Activated naive CD4-positive, alpha-beta T cell (primary cell): ENCODE measurements at regions not wholly inside any gene's neighbourhood (a gene's known extent, or its start where the extent isn't known, plus 50 kb on each side); places are given as distances from the start of the nearest gene placed in this dataset.
"Not testable (repeated sequence)": the region's sequence is repeated elsewhere in the genome, so short reads cannot be mapped to it uniquely, and the experiment has no call there.

Experiments used
- DNase-seq, 4 experiments: peaks; one replicate each; lab custom pipeline; 2025; lab: John Stamatoyannopoulos, UW

DNA sequence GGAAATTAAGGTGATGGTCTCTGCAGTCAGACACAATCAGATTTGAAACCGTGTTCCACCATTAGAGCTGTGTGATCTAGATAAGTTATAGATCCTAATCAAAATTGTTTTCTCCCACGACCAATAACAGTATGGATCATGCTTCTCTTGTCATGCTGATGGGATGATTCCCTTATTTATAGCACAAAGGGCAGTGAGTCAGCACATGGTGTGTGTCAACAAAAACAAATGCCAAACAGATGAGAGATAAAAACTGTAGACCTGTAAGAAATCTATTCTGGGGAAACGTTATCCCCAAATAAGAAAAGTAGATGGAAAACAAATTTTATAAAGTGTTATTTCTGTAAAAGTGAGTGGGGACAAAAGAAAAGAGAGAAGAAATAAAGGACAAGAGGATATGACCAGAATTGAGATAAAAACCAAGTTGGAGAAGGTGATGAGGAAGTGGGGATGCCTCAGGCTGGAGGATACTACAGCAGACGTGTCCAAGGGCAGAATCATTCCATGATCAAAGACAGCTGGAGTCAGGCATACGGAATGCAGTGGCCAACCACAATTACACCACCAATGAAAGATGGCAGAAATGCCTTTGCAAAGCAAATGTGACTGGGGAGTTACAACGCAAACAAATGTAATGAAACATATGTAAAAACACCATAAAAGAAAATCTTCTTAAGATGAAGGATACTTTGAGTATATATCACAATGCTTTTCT, 377.8 kb upstream of the PRKX start:
- no peak for DNase-seq

DNA sequence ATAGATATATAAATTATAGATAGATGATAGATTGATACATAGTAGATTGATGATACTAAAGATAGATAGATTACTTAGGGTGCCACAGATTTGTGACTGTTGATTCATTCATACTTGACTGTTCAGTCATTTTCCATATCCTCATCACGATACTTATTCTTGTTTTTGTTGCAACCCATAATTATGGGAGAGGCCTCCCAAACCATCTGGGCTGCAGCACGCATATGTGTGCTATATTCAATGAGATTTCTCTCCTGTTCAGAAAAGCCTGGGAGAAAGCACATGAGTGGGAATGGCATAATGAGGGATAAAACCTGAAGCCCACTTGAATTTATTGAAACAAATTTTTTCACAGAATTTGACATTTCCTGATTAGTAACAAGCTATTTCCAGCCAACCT, 346.4 kb upstream of the PRKX start:
- no peak for DNase-seq

DNA sequence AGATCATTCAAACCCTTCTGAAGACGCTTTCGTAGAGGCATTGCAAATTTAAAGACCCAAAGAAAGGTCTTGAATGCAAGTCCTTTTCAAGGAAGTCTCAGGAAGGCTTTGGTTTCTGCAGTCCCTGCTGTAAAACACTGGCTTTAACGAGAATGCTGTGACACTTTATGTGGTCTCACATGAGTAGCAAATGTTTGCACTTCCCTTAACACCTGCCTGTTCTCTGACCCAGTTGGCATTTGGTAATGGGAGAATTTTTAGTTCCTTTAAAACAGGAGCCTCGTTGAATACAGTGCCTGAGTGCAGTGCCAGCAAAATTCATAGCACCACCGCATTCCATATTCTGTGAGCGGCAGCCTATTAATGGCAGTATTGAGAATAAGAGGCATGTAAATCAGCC, 330.5 kb upstream of the PRKX start:
- DNase-seq: no peak

DNA sequence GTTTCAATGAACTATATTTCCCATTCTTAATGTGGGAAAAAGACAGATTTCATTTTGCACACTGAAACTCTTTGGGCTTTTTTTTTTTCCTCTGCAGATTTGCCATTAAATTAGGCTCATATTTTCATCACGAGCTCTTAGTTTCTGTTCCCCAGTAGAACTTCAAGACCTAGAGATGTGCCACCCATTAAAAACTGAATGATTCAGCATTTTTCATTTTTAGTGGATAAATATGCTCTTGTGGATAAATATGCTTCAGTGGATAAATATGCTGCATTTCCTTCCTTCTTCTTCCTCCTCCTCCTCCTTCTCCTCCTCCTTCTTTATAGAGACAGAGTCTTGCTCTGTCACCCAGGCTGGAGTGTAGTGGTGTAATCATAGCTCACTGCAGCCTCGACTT, 322.4 kb upstream of the PRKX start:
- DNase-seq: no peak

DNA sequence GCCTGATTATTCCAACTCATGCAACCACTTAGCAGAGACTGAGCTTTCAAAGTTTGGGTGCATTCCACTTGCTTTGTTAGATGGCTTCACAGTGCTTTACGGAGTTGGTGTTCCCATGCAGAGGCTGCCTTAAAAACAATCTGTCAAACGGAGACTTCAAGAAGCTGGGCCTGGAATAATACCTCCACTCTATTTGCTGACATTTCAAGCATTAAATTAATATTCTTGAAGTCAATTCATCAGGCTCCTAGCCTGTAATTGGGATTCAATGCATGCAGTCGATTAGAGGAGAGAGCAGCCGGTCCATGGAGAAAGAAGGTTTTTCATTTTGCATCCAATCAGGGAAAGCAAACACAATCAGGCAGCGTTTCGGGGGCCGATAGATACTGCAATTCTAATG, 314.7 kb upstream of the PRKX start:
- DNase-seq: no peak

DNA sequence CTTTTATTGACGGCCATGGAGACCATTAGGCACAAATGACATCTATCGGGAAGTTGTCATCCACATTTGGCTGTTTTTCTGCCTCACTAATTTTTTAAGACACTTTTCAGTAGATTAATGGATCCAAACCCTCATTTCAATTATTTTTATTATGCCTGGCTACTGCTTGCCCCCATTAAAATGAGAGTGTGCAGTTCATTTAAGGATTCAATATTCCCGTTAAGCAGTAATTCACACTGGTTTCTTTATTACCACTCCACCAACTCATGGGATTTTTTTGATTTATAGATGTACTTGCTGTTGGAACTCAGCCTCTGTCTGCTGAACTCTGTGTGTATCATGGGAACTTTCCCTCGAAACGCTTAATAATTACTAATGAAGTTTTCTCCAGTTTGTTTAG, 291.8 kb upstream of the PRKX start:
- no peak for DNase-seq

DNA sequence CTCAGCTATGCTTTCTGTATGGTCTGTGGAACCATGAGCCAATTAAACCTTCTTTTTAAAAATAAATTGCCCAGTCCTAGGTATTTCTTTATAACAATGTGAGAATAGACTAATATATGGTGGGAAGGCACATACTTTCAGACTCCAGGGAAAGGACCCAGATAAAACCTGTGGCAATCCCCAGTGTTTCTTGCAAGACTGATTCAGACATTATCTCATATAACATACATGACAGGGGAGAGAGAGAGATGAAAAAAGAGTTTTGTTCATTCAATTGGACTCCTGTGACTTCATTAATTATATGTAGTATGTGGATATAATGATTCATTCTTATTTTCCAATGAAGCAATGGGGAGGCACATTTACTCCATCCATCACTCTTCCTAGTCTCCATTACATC, 291.4 kb upstream of the PRKX start:
- no peak for DNase-seq

DNA sequence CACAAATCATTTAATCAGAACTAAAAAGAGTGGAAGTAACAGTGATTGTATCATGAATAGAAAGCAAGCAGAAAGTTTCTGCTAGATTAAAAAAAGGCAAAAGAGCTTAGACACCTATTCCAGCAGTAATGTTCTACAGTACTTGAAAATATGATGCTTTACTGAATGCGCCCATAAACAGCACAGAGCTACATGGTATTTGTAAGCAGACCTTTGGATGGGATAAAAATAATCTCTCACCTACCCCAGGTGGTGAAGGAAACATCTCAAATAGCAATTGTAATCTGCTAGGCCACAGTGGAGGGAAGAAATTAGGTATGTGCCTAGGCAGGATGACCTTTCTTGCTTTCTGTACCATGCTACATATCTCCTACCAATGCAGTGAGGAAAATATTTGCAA, 280.9 kb upstream of the PRKX start:
- no peak for DNase-seq

DNA sequence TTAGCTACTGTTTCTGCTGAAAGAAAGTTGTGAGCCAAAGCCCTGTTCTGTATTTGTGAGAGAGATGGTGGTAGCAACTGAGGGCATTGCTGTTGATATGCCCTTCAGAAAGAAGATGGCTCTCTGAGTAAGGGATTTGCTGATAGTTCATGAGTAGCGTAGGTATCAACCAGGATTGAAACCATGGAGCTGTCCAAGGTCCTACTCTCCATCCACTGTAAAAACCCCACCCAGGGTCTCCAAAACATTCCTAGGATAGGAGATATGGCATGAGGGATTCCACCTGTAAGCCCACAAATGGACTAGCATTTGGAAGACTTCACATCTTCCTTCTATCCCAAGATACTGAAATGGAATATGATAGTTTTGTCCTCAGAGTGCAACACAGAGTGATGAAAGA, 277.1 kb upstream of the PRKX start:
- DNase-seq: no peak

DNA sequence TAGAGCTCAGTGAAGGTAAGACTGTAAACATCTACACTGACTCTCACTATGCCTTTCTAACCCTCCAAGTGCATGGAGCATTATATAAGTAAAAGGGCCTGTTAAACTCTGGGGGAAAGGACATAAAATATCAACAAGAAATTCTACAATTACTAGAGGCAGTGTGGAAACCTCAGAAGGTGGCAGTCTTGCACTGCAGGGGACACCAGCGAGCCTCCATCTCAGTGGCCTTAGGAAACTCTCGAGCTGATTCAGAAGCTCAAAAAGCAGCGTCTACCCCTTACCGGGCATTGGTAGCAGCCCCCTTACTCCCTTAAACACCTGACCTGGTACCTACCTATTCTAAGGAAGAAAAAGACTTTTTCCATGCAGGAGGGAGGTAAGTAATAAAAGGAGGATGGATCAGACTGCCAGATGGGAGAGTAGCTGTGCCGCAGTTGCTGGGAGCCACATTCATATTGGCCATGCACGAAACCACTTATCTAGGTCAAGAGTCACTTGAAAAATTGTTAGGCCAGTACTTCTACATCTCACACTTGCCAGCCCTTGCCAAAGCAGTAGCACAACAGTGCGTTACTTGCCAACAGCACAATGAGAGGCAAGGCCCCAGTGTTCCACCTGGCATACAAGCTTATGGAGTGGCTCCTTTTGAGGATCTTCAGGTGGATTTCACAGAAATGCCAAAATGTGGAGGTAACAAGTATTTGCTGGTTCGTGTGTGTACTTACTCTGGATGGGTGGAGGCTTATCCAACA, 258.8 kb upstream of the PRKX start:
- not testable (repeated sequence) for DNase-seq

DNA sequence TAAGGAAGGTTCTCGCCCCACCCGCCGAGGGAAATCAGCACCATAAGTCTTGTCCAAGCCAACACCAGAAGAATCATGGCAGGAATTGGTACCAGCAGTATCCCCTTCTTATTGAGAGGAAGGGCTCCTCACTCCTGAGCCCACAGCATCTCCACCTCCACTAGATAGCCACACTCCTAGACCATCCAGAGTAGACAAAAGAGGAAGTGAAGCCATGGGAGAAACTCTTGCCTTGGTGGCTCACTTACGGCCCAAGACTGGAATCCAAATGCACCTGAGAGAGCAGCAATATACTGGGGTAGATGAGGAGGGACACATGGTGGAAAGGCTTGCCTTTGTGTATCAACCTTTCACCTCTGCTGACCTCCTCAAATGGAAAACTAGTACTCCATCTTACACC, 255.3 kb upstream of the PRKX start:
- no peak for DNase-seq

DNA sequence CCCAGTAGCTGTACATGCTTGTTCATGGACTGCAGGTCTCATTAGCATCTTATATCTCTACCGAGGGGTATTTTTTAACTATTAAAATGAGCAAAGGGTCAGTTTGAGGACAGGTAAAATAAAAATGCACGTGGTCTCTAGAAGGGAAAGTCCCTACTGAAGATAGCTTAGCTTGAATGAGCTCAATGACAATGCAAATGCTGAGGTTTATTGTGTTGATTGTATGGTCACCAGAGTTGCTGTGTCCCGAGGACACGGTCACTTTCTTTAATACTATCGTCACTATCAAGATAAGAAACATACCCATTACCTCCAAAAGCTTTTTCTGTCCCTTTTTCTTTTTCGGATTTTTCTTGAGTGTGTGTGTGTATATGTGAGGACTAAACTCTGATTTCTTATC, 250.5 kb upstream of the PRKX start:
- DNase-seq: no peak

DNA sequence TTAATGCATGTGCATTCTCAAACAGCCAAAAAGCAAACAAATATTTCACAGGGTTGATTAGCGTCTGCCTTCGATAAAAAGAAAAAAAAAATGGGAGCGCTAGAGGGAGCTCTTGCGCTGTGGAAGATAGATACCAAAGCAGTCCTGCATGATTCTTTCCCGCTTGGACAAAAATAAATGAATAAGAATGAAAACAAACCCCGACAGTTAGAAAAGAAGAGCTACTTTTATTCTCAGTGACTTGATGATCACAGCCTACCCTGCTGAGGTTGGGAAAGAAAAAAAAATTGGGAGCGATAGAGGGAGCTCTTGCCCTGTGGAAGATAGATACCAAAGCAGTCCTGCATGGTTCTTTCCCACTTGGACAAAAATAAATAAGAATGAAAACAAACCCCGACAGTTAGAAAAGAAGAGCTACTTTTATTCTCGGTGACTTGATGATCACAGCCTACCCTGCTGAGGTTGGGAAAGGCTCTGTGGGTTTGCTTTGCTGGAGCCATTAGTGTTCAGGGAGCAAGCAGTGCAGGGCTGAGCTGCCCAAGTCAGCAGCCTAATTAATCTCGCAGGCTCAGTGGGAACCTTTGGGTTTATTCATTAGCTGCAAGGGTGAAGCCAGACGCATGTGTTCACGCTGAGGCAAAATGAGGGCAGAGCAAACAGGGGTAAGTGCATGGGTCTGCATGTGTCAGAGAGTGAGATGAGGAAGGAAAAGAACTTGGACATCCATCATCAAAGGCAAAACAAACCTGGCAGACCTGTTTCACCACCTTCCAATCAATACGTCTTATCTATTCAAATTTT, 249.3 kb upstream of the PRKX start:
- DNase-seq: no peak

DNA sequence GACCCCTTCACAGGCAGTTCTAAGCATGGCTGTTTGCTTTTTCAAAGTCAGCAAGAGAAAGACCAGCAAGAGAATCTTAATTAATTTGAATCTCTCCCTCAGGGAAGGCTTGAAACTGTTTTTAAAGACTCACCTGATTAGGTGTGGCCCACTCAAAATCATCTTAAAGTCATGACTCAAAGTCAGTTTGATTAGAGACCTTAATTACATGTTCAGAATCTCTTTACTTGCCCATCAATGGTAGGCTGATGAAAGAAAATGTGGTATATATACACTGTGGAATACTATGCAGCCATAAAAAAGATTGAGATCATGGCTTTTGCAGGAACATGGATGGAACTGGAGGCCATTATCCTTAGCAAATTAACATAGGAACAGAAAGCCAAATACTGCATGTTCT, 247.5 kb upstream of the PRKX start:
- no peak for DNase-seq

DNA sequence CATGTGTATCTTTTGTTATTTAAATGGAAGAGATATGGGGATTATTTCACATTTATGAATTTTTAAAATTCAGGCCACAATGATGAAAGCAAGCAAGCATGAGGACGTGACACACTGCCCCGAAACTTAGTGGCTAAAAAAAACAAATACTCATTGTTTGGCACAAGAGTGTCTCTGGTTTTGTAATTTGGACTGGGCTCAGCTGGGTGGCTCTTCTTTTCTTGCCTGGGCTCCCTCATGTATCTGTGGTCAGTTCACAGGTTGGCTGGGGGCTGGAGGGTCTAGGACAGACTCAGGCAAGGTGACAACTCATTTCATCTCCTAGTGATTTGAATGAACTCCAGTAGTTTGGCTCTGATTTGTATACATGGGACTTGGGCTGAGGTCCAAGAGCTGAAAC, 238.4 kb upstream of the PRKX start:
- DNase-seq: no peak

DNA sequence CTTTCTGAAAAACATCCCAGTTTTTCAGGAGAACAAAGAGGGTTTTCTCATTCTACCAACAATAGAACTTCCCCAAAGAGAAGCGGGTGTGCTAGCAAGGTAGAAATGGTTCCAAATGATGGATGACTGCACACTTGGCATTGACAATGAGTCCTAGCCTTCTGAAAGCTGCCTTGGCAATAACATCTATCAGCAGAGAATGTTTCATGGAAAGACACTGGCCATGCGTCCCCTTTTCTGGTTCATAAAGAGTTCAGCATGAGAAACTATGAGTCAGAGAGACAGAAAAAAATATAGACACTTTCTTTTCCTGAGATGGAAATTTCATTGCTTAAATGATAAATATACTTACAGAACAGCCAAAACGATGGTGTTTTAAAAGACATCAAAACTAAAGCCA, 236.9 kb upstream of the PRKX start:
- no peak for DNase-seq

DNA sequence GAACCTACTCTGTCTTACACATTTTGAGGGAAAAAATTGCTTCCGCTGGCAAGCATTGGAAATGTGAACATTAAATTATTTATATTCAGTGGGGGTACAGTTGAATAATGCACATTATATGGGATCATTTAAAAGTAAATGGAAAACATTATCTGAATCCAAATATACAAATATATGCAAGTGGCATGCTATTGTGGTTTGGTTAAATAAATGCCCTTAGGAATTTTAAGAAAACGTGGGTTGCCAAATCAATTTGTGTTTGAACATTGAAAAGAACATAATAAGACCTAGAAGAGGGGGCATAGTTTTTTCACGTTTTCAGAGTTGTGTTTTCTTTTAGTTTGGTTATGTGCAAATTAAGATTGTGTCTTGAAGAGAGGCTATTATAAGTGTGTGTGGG, 230.5 kb upstream of the PRKX start:
- no peak for DNase-seq

DNA sequence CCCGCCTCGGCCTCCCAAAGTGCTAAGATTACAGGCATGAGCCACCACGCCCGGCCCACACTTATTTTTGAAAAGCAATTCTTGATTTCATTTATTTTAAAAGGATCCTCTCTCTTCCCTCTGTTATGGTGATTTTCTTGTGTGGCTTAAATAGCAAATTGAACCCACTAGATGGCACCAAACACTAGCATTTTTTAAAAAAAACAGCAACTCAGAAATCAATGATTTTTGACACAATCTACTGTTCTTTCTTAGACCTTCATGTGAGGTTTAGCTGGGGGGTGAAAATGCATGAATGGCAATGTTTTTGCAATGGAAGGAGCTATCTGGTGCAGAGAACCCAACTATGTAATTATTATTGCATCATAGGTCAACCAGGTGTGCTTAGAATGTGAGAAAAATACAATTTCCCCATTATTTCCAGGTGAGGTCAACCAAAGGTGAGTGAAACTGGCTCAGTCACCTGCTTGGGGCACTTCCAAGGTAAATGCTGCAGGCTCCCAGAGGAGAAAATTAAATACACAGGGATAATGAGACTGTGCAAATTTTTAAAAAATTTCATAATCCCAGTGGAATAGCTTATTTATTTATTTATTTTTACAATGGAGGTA, 226.7 kb upstream of the PRKX start:
- DNase-seq: no peak

DNA sequence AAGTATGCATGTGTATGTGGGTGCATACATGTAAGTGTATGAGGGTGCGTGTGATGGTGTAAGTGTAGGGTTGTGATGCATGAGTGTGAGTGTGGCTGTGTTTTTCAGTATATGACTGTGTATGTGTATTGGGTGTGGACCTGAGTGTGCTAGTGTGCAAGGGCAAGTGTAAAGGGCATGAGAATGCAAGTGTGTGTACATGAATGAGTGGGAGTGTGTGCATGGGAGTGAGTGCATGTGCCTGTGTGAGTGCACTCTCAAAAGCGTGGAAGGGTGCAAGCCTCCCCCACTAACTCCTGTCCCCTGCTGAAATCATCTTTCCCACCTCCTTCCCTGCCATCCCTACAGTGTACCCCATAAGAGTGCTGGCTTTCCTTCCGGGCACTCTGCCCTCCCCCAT, 225.1 kb upstream of the PRKX start:
- no peak for DNase-seq

DNA sequence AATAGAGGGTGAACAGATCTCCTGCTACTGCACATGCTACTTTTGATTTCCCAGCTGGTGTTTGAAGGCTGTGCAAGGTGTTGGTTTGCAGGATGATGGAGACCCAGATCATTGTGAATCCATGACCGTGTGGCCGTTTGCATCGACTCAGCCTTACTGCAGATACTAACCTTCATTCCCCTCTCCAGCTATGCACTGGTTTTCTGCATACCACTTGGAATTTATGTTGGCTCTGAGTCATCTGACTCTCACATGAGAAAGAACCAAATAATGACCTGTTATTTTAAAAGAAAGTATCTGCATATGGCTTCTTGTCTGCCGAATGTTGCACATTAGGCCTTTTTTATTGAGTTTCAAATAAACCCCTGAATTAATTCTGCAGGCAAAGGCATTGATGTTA, 221.7 kb upstream of the PRKX start:
- DNase-seq: not testable (repeated sequence)

DNA sequence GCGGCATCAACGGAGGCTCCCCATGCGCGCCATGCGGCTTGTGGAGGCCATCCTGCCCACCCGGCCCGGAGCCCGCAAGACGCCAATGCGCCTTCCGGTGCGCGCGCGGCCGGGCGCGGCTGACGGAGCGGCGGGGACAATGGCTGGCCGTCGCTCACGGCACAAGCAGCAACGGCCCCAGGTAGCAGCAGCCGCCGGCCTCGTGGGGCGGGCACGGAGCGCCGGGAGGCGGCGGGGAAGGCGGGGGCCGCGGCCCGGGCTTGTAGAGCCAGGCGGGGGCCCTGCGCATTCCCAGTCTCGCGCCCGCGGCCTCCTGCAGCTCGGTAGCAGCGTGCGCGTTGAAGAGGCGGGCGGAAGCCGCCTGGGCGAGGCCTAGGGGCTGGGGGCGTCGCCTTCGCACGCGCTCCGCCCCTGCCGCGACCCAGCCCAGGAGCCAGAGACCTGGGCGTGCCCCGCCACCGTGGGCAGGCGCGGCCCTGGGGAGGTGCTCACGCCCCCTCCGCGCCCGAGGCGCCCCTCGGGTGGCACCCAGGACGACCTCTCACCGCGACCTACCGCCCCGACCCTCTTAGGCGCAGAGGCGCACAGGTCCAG, 207.1 kb upstream of the PRKX start:
- not testable (repeated sequence) for DNase-seq
